ENCODE measurements at regions not wholly inside any gene's neighbourhood (a gene's known extent, or its start where the extent isn't known, plus 50 kb on each side); places are given as distances from the start of the nearest gene placed in this dataset.

GRCh38 chr4:41483771-41484170, 54.2 kb upstream of the LIMCH1 start:
- Histone ChIP-seq H4K91ac (ENCODE audit: insufficient read depth, low read depth, low read length) (no peak overlapping the region), H3K4me1 (ENCODE audit: control insufficient read depth, insufficient read depth, low read length) (no peaks in the 10 kb centered on the region), H3K9ac (ENCODE audit: low read depth, low read length) (no peak overlapping the region), H3K4me2 (ENCODE audit: low read depth, low read length) (no peak overlapping the region), H3K14ac (replicated peaks; ENCODE audit: low read depth, low read length) (no peak overlapping the region), H3K9me1 (ENCODE audit: insufficient read depth, low read length) (no peaks in the 10 kb centered on the region), H3K36me3 (ENCODE audit: control insufficient read depth, insufficient read depth, low read length) (no peaks in the 10 kb centered on the region), H2AK9ac (replicated peaks; ENCODE audit: low read depth, low read length, poor library complexity) (no peak overlapping the region), H3K27ac (ENCODE audit: insufficient read depth, low read length) (no peak overlapping the region), H3K18ac (ENCODE audit: low read depth, low read length) (no peak overlapping the region), H2BK5ac (ENCODE audit: low read depth, low read length, poor library complexity, severe bottlenecking) (no peak overlapping the region), H3K4ac (ENCODE audit: low read depth, low read length) (no peak overlapping the region), H2AFZ (replicated peaks; ENCODE audit: low read length, poor library complexity) (no peak overlapping the region), H3K4me3 (ENCODE audit: insufficient read depth, low read depth, low read length) (no peak overlapping the region), H4K8ac (ENCODE audit: low read depth in 2 of 2, low read length in 2 of 2) (no peak overlapping the region), H2BK20ac (ENCODE audit: low read depth, low read length) (no peak overlapping the region), H3K79me1 (ENCODE audit: low read depth in 1 of 2, low read length in 2 of 2) (no peaks in the 10 kb centered on the region), H3K23ac (ENCODE audit: low read depth, low read length) (no peak overlapping the region), H2AK5ac (ENCODE audit: low read depth, low read length) (no peak overlapping the region), H4K20me1 (ENCODE audit: insufficient read depth, low read length) (no peaks in the 10 kb centered on the region), H3K27me3 (ENCODE audit: control insufficient read depth, insufficient read depth, low read length) (no peaks in the 10 kb centered on the region; the same call in 1 of the 2 replicates), H2BK120ac (ENCODE audit: low read depth, low read length) (no peak overlapping the region), H3K56ac (ENCODE audit: extremely low read depth, insufficient read depth, low read length) (no peak overlapping the region), H3K9me3 (ENCODE audit: control insufficient read depth, insufficient read depth, low read length) (no peaks in the 10 kb centered on the region), H4K5ac (ENCODE audit: low read depth, low read length) (no peak overlapping the region), H2BK15ac (ENCODE audit: low read depth, low read length) (no peak overlapping the region)
- BruUV-seq (replicated peaks) = no TSS peak
- ChIA-PET CTCF (no interaction called here), POLR2A (ENCODE audit: unreplicated experiment) (no interaction called here)
- in situ Hi-C loops (cut with MboI; ENCODE audit: low sequenced_read_pairs) (no loop called here), dilution Hi-C loops (cut with HindIII; ENCODE audit: low sequenced_read_pairs, unreplicated experiment) (no loop called here), intact Hi-C loops (cut with micrococcal nuclease) (no loop called here)
- TF ChIP-seq MXI1 (IDR thresholded peaks at IDR 0.05; ENCODE audit: borderline replicate concordance, low read depth, low read length) (no peak), MAFK (IDR thresholded peaks at IDR 0.05; ENCODE audit: low read depth, low read length) (no peak), RAD21 (IDR thresholded peaks at IDR 0.05; ENCODE audit: low read length) (no peak), RFX5 (IDR thresholded peaks at IDR 0.05; ENCODE audit: low read depth, low read length) (no peak), BHLHE40 (IDR thresholded peaks at IDR 0.05; ENCODE audit: low read depth, low read length) (no peak), NFE2L2 (IDR thresholded peaks at IDR 0.05; ENCODE audit: low read depth, low read length) (no peak), FOS (IDR thresholded peaks at IDR 0.05; ENCODE audit: low read depth, low read length) (no peak), CEBPB (IDR thresholded peaks at IDR 0.05; ENCODE audit: low read depth, low read length) (no peak), RCOR1 (IDR thresholded peaks at IDR 0.05; ENCODE audit: insufficient replicate concordance, low read length) (no peak), POLR2A (IDR thresholded peaks at IDR 0.05; ENCODE audit: low read depth, low read length) (no peak), USF2 (IDR thresholded peaks at IDR 0.05; ENCODE audit: low read depth, low read length) (no peak), SMC3 (IDR thresholded peaks at IDR 0.05; ENCODE audit: low read depth, low read length) (no peak)
- TF ChIP-seq, protein P1, sequence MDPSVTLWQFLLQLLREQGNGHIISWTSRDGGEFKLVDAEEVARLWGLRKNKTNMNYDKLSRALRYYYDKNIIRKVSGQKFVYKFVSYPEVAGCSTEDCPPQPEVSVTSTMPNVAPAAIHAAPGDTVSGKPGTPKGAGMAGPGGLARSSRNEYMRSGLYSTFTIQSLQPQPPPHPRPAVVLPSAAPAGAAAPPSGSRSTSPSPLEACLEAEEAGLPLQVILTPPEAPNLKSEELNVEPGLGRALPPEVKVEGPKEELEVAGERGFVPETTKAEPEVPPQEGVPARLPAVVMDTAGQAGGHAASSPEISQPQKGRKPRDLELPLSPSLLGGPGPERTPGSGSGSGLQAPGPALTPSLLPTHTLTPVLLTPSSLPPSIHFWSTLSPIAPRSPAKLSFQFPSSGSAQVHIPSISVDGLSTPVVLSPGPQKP (IDR thresholded peaks at IDR 0.05; ENCODE audit: borderline replicate concordance, low read depth, low read length) = no peak
- TF ChIP-seq, protein P2, sequence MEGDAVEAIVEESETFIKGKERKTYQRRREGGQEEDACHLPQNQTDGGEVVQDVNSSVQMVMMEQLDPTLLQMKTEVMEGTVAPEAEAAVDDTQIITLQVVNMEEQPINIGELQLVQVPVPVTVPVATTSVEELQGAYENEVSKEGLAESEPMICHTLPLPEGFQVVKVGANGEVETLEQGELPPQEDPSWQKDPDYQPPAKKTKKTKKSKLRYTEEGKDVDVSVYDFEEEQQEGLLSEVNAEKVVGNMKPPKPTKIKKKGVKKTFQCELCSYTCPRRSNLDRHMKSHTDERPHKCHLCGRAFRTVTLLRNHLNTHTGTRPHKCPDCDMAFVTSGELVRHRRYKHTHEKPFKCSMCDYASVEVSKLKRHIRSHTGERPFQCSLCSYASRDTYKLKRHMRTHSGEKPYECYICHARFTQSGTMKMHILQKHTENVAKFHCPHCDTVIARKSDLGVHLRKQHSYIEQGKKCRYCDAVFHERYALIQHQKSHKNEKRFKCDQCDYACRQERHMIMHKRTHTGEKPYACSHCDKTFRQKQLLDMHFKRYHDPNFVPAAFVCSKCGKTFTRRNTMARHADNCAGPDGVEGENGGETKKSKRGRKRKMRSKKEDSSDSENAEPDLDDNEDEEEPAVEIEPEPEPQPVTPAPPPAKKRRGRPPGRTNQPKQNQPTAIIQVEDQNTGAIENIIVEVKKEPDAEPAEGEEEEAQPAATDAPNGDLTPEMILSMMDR (conservative IDR thresholded peaks at IDR 0.05; ENCODE audit: low read depth, low read length) = no peak
- DNase-seq (no peak), ATAC-seq (ENCODE audit: low read depth) (no peak)
- no CpG with 5 or more reads among the region's 1 CpG for WGBS, 2 experiments (ENCODE audit: extremely low coverage in 2 of 2, insufficient read length in 1 of 2)

Data from IMR-90 (cell line).